Left lobe of liver (tissue), 2 donors: ENCODE measurements at regions not wholly inside any gene's neighbourhood (a gene's known extent, or its start where the extent isn't known, plus 50 kb on each side); places are given as distances from the start of the nearest gene placed in this dataset.
"Not testable (repeated sequence)": the region's sequence is repeated elsewhere in the genome, so short reads cannot be mapped to it uniquely, and the experiment has no call there.

Source experiments
- ATAC-seq: fragments of 200-7000 bp; cut with Tn5 transposase; one replicate; pipeline ENCODE4 v1.9.1; 2020; ENCODE audit warnings: mild to moderate bottlenecking, moderate library complexity
- DNase-seq: peaks from one replicate; pipeline ENCODE4 v3.0.0-alpha.2; 2020; ENCODE audit warnings: low spot score
- donor health status: DM: no; HTN: no; CAD: no; lungs with moderate emphysema.
- donor health status: DM: no; HTN: yes; CAD: no.

DNA sequence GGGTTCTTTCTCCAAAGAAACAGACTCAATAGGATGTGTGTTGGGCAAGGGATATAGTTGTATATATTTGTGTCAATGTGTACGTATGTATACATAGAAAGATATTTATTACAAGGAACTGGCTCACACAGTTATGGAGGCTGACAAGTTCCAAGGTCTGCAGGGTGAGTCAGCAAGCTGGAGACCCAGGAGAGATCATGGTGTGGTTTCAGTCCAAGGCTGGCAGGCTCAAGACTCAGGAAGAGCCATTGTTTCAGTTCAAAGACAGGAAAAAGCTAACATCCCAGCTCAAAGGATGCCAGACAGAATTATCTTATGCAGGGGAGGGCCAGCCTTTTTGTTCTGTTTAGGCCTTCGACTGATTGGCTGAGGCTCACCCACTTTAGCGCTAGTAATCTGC is 89.9 kb upstream of the RALGAPA2 start:
- ATAC-seq = peak; percentile 31
- DNase-seq = no peak

- no peak for ATAC-seq
Observed at GRCh38 chr20:20799716-20800312, 87.4 kb upstream of the RALGAPA2 start.

DNA sequence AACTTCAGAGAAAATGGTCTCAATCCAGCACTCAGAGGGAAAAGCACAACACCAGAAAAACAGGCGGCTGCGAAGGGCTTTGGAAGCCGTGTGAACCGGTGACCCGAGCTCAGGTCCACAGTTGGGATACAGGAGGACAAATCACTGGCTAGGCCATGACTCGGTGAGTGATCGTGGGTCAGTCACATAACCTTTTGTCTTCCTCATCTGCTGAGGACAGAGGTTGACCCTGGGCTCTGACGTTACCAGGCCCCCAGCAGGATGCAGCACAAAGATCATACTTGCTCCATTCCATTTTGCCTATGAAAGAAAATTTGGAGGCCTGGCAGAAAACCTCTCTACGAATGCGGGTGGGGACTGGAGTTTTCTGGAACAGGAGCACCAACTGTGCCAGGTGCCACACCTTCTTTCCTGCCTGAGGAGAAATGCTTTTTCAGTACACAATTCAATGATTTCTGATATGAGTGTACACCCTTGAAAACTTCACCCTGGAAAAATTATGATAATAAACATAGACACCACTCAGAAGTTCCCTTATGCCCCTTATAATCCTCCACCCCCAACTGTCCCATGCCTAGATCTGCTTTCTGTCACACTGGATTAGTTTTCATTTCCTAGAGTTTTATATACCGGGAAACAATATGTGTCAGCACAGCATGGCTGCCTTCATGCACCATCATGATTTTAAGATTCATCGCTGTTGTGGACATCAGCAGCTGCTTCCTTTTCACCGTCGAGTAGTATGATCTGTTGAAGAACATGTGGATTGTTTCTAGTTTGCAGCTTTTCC is 85.3 kb upstream of the RALGAPA2 start:
- DNase-seq (no peak), ATAC-seq (no peak)

More at GRCh38 chr20:20799716-20800312, 87.4 kb upstream of the RALGAPA2 start:
- DNase-seq = no peak

DNA sequence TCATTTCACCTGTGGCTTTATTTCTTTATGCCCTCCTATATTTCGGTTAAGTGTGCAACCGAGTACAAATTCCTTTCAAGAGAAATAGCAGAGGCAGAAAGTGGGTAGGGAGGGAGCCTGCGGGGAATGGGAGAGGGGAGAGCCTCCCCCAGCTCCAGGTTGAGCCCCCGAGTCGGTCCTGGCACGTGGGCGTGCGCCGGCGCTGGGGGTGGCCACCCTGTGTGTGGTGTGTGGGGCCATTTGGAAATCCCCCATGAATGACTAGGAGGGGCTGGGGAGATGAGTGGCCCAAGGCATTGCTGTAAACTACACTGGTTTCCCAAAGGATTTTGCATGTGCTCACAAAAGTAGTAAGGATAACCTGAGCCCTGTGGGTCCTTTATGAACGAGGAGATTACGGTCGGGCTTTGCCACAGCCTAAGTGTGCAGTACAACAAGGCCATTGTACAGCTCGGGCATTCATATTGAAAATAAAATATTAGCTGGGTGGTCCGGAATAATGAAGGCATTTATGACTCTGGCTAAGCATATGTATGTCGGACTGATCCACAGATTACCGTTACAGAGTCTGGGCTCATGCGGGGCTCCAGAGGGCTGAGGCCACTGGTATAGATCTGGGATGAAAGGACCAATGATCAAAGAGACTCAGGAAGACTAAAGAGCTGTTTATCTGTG is 84.5 kb upstream of the RALGAPA2 start:
- DNase-seq (no peak), ATAC-seq (no peak)

- ATAC-seq (peak; percentile 79), DNase-seq (peak; percentile 57)
Observed at GRCh38 chr20:20795721-20796120, 83.3 kb upstream of the RALGAPA2 start.

GRCh38 chr20:20795119-20795518 is 82.7 kb upstream of the RALGAPA2 start:
- no peak for DNase-seq
- peak; percentile 12 for ATAC-seq

- ATAC-seq = no peak
- DNase-seq = no peak
Observed at GRCh38 chr20:20793591-20793990, 81.1 kb upstream of the RALGAPA2 start.

GRCh38 chr20:20791664-20792568 is 79.5 kb upstream of the RALGAPA2 start:
- DNase-seq = no peak
- ATAC-seq = peak; percentile 48

DNA sequence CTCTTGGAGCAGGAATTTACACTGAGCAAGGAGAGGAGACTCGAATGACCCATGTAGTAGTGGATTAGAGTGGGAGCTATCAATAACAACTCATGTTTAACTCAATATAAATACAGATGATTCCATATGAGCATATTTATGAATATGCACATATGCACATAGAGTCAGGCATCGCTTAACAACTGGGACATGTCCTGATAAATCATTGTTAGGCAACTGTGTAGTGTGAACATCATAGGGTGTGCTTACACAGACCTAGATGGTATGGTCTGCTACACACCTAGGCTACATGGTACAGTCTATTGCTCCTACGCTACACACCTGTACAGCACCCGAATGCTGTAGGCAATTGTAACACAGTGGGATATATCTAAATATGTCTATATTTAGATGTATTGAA is 75.9 kb upstream of the RALGAPA2 start:
- no peak for ATAC-seq
- no peak for DNase-seq

DNA sequence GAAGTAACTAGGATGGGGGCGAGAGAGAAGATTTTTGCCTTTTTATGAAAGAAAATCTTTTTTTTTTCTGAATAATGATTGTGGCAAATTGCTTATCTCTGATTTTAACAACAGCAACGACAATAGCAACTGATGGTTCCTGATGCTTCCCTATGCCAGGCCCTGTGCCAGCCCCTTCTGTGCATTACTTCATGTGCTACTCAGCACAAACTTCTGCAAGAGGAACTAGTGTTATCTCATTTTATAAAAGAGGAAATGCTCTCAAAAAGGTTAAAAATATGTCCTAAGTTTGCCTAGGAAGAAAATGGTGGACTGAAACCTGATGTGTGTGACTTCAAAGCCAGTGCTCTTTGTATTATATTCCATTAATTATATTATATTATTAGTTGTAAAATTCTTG is 74.0 kb upstream of the RALGAPA2 start:
- DNase-seq (no peak), ATAC-seq (no peak)

DNA sequence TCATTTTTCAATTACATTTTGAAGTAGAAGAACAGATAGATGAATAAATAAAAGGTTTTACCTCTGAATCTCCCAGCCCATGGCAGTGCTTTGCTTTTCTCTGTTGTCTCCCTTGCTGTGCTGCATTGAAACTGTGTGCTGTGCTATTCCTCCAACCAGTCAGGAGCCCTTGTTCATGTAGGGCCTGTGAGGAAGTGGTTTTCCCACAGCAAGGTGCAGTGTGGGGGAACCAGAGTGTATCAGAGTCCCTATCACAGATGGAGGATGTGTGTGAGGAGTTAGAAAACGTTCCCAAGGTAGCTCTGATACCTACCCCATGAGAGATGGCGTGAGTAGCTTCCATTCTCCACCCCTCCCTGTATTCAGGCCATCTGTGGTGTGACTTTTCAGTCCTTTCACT is 72.8 kb upstream of the RALGAPA2 start:
- no peak for ATAC-seq
- no peak for DNase-seq

DNA sequence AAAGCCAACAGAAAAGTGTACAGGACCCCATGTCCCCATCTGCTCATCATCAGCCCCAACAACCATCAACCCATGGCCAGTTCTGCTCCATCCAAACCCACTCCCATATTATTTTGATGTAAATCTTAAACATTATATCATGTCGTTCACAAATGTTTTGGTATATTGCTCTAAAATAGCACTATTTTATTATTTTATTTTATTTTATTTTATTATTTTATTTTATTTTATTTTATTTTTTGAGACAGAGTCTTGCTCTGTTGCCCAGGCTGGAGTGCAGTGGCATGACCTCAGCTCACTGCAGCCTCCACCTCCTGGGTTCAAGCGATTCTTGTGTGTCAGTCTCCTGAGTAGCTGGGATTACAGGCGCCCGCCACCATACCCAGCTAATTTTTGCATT is 72.0 kb upstream of the RALGAPA2 start:
- not testable (repeated sequence) for ATAC-seq, DNase-seq

GRCh38 chr20:20783450-20783849 is 71.0 kb upstream of the RALGAPA2 start:
- DNase-seq (no peak), ATAC-seq (no peak)

DNA sequence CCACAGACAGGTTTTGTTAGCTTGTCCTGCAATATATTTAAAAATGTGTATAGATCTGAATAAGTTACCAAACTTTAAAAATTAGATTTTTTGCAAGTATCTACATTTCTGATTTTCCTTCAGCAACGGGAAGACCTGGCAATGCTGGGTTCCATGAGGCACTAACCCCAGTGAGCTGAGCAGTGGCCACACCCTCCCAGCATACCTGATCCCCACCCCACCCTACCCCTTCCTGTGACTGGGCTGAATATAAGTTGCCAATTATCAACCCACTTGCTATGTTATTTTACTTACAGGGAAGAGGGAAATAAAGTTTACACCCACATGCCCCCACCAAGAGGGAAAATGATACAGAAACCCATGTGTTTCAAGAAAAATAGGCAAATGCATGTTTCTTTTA is 70.3 kb upstream of the RALGAPA2 start:
- ATAC-seq (no peak), DNase-seq (no peak)

- DNase-seq = peak; percentile 56
Observed at GRCh38 chr20:20782231-20782630, 69.8 kb upstream of the RALGAPA2 start.

GRCh38 chr20:20781029-20781428 is 68.6 kb upstream of the RALGAPA2 start:
- peak; percentile 12 for ATAC-seq

More at GRCh38 chr20:20782231-20782630, 69.8 kb upstream of the RALGAPA2 start:
- ATAC-seq = peak; percentile 75

DNA sequence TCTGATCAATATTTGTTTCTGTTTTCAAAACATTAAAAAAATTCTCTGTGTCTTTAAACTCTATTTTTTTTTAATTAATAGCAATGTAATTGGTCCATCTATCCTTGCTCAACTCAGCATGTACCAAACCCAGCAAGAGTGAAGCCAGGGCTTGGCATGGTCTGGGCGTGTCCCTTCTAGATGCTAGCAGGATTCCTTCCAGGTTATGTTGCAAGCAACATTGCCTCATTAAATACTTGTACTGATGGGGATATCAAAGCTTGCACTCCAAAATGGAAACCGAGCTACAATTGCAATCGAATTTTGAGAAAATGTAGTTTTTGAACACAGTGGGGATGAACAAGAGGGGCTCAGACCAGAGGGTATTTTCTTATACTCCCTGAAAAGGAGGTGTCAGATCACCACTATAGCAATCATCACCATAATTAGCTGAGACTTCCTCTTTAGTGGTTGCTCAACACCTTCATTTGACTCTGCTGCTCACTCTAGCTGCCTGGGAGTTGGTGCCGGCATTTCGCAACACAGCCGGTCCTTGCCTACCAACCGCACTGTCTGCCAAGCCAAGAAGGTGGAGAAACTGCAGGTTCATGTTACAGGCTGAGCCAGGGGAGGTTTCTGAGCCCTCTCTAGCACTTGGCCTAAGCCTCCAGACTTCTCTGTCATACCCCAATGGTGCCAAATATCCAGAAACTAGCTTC is 67.8 kb upstream of the RALGAPA2 start:
- DNase-seq (peak; percentile 92), ATAC-seq (peak; percentile 90)

More at GRCh38 chr20:20781029-20781428, 68.6 kb upstream of the RALGAPA2 start:
- DNase-seq = no peak

DNA sequence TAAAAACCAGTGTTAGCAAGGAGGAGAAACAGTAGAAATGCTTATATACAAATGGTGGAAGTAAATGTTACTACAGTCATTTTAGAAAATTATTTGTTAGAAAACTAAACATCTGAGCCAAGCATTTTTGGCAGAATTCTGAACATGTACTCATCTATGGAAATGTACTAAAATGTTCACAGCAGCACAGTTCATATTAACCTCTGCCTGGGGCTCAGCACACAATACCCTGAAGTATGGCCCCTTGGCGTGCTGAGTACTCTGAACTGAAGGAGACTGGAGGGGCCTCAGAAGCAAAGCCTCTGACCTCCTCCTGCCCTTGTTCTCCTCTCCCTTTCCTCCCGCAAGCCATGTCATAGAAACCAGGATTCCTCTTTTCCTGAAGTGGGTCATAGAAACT is 66.2 kb upstream of the RALGAPA2 start:
- DNase-seq = peak; percentile 21
- ATAC-seq = no peak

DNA sequence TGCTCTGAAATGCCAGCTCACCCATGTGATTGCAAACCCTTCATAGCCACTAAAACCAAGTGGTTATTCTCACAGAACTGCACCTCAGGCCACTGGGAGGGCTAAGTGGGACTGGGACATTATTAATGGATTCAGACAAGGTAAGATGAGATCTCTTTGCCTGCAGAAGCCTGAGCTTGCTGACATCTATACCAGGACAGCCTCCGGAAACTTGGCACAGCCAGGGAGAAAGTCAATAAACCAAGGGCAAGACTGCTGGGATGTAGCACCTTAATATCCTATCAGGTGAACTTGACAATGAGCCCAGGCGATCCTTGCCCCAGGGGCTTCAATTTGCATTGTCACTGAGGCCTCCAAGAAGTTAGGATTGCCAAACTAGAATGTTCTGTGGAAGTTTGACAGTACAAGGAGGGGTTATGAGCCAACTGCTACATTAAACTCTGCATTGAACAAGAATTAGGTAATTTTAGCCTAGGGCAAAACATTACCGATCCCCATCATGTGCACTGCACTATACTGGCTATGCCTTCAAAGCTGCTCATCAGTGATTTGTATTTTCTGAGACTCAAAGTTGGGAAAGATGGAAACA is 60.1 kb upstream of the RALGAPA2 start:
- no peak for DNase-seq
- no peak for ATAC-seq
